Loucy (cell line): ENCODE measurements at regions not wholly inside any gene's neighbourhood (a gene's known extent, or its start where the extent isn't known, plus 50 kb on each side); places are given as distances from the start of the nearest gene placed in this dataset.
"Not testable (repeated sequence)": the region's sequence is repeated elsewhere in the genome, so short reads cannot be mapped to it uniquely, and the experiment has no call there.

Experiments
- H2AFZ ChIP-seq: fragments of 200-600 bp; sonication (generic); 2 replicates; pipeline ENCODE4 v1.6.0; 2016; ENCODE audit warnings: antibody characterized with exemption, mild to moderate bottlenecking, low read length, moderate library complexity
- H3F3A ChIP-seq: fragments of 200-600 bp; 2 replicates; pipeline ENCODE4 v1.6.0; 2016; ENCODE audit warnings: antibody characterized with exemption, low read depth, mild to moderate bottlenecking
- H3K27me3 ChIP-seq: fragments of 200-600 bp; sonication (generic); 2 replicates; pipeline ENCODE4 v1.6.1; 2014; ENCODE audit warnings: low read length, mild to moderate bottlenecking; ENCODE audit not compliant: insufficient read depth, poor library complexity, severe bottlenecking
- H3K36me3 ChIP-seq: fragments of 200-600 bp; sonication (generic); 2 replicates; pipeline ENCODE4 v1.6.1; 2016; ENCODE audit warnings: low read length; ENCODE audit not compliant: insufficient read depth
- H3K4me1 ChIP-seq: fragments of 200-600 bp; sonication (generic); 2 replicates; pipeline ENCODE4 v1.5.1; 2014; ENCODE audit warnings: low read length, mild to moderate bottlenecking; ENCODE audit not compliant: insufficient read depth, poor library complexity, severe bottlenecking
- H3K4me2 ChIP-seq: fragments of 200-600 bp; sonication (generic); 2 replicates; pipeline ENCODE4 v1.6.0; 2014; ENCODE audit warnings: antibody characterized with exemption, low read length, low read depth, mild to moderate bottlenecking; ENCODE audit not compliant: poor library complexity, severe bottlenecking
- H3K4me3 ChIP-seq: fragments of 200-600 bp; sonication (generic); 2 replicates; pipeline ENCODE4 v1.5.1; 2014; ENCODE audit warnings: low read length, mild to moderate bottlenecking, mixed read lengths; ENCODE audit not compliant: poor library complexity, severe bottlenecking
- H3K79me2 ChIP-seq: fragments of 200-600 bp; sonication (generic); 2 replicates; pipeline ENCODE4 v1.6.1; 2014; ENCODE audit warnings: low read length; ENCODE audit not compliant: insufficient read depth
- H3K9ac ChIP-seq: fragments of 200-600 bp; sonication (generic); 2 replicates; pipeline ENCODE4 v1.6.0; 2014; ENCODE audit warnings: mild to moderate bottlenecking, low read depth, low read length, moderate library complexity; ENCODE audit not compliant: poor library complexity, severe bottlenecking
- H3K9me2 ChIP-seq: fragments of 200-600 bp; sonication (generic); replicated peaks from 2 replicates; pipeline ENCODE4 v1.6.1; 2016; ENCODE audit warnings: low read depth, low read length, mixed read lengths
- H3K9me3 ChIP-seq: fragments of 200-600 bp; sonication (generic); 2 replicates; pipeline ENCODE4 v1.6.1; 2014; ENCODE audit warnings: mild to moderate bottlenecking, antibody characterized with exemption, low read length, low read depth; ENCODE audit not compliant: insufficient read depth
- H4K20me1 ChIP-seq: fragments of 200-600 bp; sonication (generic); 2 replicates; pipeline ENCODE4 v1.6.0; 2014; ENCODE audit warnings: antibody characterized with exemption, low read length, mild to moderate bottlenecking; ENCODE audit not compliant: insufficient read depth, poor library complexity, severe bottlenecking
- EZH2phosphoT487 ChIP-seq: fragments of 200-600 bp; IDR thresholded peaks from 2 replicates; pipeline ENCODE4 v1.6.1; 2018; ENCODE audit warnings: antibody characterized with exemption, mild to moderate bottlenecking, moderate library complexity, borderline replicate concordance
- TF ChIP-seq, protein P1 (sequence below): fragments of 200-600 bp; sonication (generic); conservative IDR thresholded peaks from 2 replicates; pipeline ENCODE4 v1.5.1; 2014; ENCODE audit warnings: mild to moderate bottlenecking, antibody characterized with exemption, low read length

DNA sequence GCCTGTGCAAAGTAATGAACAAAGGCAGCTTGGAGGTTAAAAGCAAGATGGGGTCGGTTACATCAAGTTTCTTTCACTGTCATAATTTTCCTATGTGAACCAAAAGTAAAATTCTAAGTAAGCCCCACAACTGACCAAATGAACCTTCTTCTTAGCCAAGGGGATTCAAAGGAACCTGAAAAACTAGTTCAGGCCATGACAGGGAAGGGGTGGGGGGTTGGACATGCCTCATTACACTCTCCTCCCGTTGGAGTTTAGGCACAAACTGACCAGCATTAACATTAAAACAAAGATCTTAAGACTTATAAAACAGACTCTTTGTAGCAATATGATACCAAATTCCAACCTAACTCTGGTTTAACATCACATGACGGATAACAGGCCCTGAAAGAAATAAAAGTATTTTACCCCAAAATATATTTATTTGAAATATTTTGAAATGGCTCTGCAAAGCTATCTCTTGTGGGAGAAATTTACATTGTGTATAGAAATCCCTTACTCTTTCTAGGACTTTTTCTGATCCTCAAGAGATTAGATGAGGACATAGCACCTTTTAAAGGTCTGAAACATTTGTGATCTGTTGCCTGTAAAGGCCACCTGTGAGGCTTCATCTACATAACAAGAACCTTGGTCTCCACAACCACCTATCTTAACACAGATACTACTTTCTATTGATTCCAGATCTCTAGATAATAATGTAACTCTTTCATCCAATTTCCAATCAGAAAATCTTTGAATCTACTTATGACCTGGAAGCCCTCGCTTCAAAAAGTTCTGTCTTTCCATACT is 1829.0 kb upstream of the MIR17HG start:
- Histone ChIP-seq H3K9ac (no peak overlapping the region), H3K9me3 (no peaks in the 10 kb centered on the region), H3K4me1 (no peaks in the 10 kb centered on the region), H2AFZ (no peak overlapping the region), H4K20me1 (no peaks in the 10 kb centered on the region), H3K27me3 (no peaks in the 10 kb centered on the region), H3K79me2 (no peaks in the 10 kb centered on the region), H3K4me3 (no peak overlapping the region), H3F3A (no peaks in the 10 kb centered on the region), H3K4me2 (no peak overlapping the region), H3K9me2 (no peaks in the 10 kb centered on the region), H3K36me3 (no peaks in the 10 kb centered on the region)
- TF ChIP-seq, protein P1, sequence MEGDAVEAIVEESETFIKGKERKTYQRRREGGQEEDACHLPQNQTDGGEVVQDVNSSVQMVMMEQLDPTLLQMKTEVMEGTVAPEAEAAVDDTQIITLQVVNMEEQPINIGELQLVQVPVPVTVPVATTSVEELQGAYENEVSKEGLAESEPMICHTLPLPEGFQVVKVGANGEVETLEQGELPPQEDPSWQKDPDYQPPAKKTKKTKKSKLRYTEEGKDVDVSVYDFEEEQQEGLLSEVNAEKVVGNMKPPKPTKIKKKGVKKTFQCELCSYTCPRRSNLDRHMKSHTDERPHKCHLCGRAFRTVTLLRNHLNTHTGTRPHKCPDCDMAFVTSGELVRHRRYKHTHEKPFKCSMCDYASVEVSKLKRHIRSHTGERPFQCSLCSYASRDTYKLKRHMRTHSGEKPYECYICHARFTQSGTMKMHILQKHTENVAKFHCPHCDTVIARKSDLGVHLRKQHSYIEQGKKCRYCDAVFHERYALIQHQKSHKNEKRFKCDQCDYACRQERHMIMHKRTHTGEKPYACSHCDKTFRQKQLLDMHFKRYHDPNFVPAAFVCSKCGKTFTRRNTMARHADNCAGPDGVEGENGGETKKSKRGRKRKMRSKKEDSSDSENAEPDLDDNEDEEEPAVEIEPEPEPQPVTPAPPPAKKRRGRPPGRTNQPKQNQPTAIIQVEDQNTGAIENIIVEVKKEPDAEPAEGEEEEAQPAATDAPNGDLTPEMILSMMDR, result no peak
- no peak for TF ChIP-seq EZH2phosphoT487

DNA sequence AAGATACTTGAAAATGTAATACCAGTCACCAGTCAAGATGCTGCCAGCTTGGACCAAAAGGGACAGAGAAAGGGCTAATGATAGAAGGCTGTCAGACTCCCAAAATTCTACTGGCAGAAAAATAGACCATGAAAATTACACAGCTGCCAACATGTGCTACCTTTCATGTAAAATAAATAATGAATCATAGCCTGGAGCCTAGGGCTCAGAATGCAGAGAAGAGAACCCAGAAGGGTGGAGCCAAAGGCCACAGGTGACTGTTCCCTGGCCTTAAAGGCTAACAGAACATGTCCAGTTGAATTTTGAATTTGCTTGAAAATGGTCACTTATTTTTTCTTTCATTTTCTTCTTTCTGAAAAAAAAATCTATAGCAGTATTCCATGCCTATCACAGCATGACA is 1827.0 kb upstream of the MIR17HG start:
- H3K27me3 ChIP-seq, result no peaks in the 10 kb centered on the region
- no peak overlapping the region for H3K4me2 ChIP-seq
- TF ChIP-seq EZH2phosphoT487, result no peak
- TF ChIP-seq, protein P1, result no peak
- no peaks in the 10 kb centered on the region for H3K9me2 ChIP-seq
- no peaks in the 10 kb centered on the region for H3K36me3 ChIP-seq
- H3F3A ChIP-seq, result no peaks in the 10 kb centered on the region
- no peaks in the 10 kb centered on the region for H3K79me2 ChIP-seq
- H2AFZ ChIP-seq, result no peak overlapping the region
- H4K20me1 ChIP-seq, result no peaks in the 10 kb centered on the region
- no peak overlapping the region for H3K4me3 ChIP-seq
- H3K9ac ChIP-seq, result no peak overlapping the region
- H3K9me3 ChIP-seq, result no peaks in the 10 kb centered on the region
- H3K4me1 ChIP-seq, result no peaks in the 10 kb centered on the region

- H3K4me1 ChIP-seq, H3K4me2 ChIP-seq, H3F3A ChIP-seq, H3K9ac ChIP-seq, H3K27me3 ChIP-seq, H3K9me2 ChIP-seq, H3K4me3 ChIP-seq, H3K9me3 ChIP-seq, H3K79me2 ChIP-seq, H3K36me3 ChIP-seq, H4K20me1 ChIP-seq, H2AFZ ChIP-seq: not testable (repeated sequence)
These were observed 1825.8 kb upstream of the MIR17HG start for GRCh38 chr13:89521672-89522071.
